GM12892 (cell line): ENCODE measurements at regions not wholly inside any gene's neighbourhood (a gene's known extent, or its start where the extent isn't known, plus 50 kb on each side); places are given as distances from the start of the nearest gene placed in this dataset.

Experiments
- POLR2AphosphoS5 ChIP-seq: IDR thresholded peaks from 2 replicates; pipeline ENCODE4 v1.6.1; 2011; ENCODE audit warnings: low read depth, low read length, control low read depth
- TAF1 ChIP-seq: IDR thresholded peaks from 2 replicates; pipeline ENCODE4 v1.6.1; 2011; ENCODE audit warnings: low read depth, mild to moderate bottlenecking, control low read depth, low read length, borderline replicate concordance

GRCh38 chr13:69319656-69320055 is 788.0 kb upstream of the ATXN8OS start:
- TF ChIP-seq TAF1 (no peak), POLR2AphosphoS5 (no peak)
